ENCODE measurements at regions not wholly inside any gene's neighbourhood (a gene's known extent, or its start where the extent isn't known, plus 50 kb on each side); places are given as distances from the start of the nearest gene placed in this dataset.

DNA sequence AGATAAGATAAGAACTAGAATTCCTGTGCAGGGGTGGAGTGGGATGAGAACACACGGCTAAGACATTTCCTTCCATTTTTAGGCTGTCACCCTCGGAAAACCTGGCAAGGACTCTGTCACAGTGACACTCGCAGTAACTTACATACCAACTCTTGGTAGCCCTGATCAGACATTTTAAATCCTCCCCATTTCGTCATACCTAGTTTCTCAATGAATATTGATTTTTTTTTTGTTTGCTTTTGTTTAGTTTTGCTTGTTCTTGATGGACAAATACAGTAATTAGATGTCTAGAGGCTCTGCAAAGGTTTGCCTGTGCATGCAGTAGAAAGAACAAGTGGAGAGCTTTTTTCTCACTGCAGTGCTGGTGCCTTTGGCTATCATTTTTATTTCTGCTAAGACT, 213.0 kb upstream of the FAM83B start:
- Histone ChIP-seq H3K27me3 (ENCODE audit: control insufficient read depth, insufficient read depth) (no peaks in the 10 kb centered on the region), H3K9me3 (ENCODE audit: control insufficient read depth, low read length) (no peaks in the 10 kb centered on the region), H3K4me3 (ENCODE audit: low read length) (no peak overlapping the region), H3K4me1 (ENCODE audit: control insufficient read depth, insufficient read depth, low read length) (no peaks in the 10 kb centered on the region), H3K27ac (ENCODE audit: low read length) (no peak overlapping the region)
- 43% methylated on average over 4 of the region's 4 CpGs for WGBS
- intact Hi-C loops (cut with DNase I) = no loop called here
- no peak for ATAC-seq
- no peak for DNase-seq

DNA sequence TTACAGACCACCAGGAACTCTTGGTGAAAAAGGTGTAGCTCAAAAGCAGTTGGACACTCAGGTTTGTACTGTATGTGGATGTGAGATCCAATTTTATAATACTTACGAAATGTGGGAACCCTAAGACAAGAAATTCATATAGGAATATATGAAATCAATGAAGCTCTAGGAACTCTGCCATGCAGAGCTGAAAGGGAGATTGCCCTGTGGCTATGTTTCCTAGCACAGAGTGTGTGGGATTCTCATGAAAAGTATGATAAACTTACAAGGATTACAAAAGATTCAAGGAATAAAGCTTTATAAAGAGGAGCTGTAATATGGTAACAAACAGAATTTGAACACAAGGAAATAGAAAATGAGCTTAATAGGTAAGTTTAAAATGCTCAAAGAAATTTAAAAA, 205.7 kb upstream of the FAM83B start:
- Histone ChIP-seq H3K9me3 (ENCODE audit: control insufficient read depth, low read length) (no peaks in the 10 kb centered on the region), H3K4me3 (ENCODE audit: low read length) (no peak overlapping the region), H3K4me1 (ENCODE audit: control insufficient read depth, insufficient read depth, low read length) (no peaks in the 10 kb centered on the region), H3K27me3 (ENCODE audit: control insufficient read depth, insufficient read depth) (no peaks in the 10 kb centered on the region), H3K27ac (ENCODE audit: low read length) (no peak overlapping the region)
- intact Hi-C loops (cut with DNase I) = no loop called here
- WGBS = 77% methylated on average over 1 of the region's 1 CpG
- DNase-seq (no peak), ATAC-seq (no peak)

DNA sequence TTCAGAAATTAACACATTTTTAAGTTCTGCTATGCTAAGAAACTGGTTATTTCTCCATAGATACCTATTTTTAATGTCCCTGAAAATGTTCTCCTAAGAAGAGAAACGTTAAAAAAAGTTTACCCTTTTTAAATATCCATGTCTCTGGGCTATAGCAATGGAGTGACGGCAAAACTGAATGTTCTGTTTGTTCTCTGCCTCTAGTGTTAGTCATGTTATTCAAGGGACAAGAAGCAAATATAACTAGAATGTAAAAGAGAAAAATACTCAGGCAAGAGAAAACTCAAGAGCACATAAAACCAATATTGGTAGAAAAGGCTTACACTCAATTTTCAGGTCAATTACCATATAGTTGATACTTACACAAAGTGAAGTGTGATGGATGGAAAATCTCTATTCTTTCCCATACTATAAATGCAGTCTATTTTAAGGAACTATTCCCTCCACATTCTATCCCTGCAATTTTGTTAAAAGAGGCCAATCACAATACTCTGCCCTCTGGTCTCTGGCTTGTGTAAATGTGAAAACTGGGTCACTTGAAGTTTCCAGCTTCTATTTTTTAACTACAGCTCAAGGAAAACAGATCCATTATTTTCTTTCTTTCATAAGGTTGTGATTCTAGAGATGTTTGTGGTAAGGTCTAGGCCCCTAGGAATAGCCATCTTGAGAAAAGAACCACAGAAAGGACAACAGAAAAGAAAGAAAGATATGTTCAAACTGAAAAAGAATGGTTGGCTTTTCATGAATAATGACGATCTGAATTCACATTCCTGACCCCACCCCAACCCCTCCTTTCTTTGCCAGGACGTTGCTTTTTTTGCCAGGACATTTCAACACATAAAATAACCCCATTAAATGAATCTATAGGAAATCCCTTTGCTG, 200.3 kb upstream of the FAM83B start:
- no peaks in the 10 kb centered on the region for H3K9me3 ChIP-seq (ENCODE audit: control insufficient read depth, low read length)
- no peak overlapping the region for H3K4me3 ChIP-seq (ENCODE audit: low read length)
- H3K27me3 ChIP-seq (ENCODE audit: control insufficient read depth, insufficient read depth) = no peaks in the 10 kb centered on the region
- no peak for ATAC-seq
- intact Hi-C loops (cut with DNase I) = no loop called here
- DNase-seq = no peak
- no peak overlapping the region for H3K27ac ChIP-seq (ENCODE audit: low read length)
- WGBS = 43% methylated on average over 4 of the region's 4 CpGs
- no peaks in the 10 kb centered on the region for H3K4me1 ChIP-seq (ENCODE audit: control insufficient read depth, insufficient read depth, low read length)

DNA sequence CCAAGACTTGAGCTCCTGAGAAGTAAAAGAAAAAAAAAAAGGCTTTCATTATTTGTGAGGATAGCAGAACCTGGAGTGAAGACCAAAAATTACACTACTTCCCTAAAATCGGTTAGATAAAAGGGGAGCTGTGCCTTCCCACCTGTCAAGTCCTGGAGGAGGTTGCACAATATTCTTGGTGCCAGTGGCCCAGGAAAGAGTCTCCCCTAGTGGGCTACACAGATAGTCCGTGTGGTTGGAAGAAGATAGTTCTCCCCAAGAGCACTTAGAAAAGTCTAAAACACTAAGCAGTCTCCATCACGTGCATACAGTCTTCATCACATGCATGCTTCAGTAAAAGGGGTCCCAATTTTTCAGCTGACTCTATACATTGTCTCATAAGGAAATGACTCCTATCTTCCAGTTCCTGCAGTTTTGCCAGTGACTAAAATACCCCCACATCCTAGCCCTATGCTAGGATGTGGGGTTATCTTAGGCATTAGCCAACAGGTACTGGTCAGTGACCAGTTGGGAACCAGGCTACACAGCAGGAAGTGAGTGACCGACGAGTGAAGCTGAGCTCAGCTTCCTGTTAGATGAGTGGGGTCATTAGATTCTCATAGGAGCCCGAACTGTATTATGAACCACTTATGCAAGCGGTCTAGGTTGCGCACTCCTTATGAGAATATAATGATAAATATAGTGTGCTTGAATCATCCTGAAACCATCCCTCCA, 199.5 kb upstream of the FAM83B start:
- intact Hi-C loops (cut with DNase I) = no loop called here
- H3K27me3 ChIP-seq (ENCODE audit: control insufficient read depth, insufficient read depth) = no peaks in the 10 kb centered on the region
- 68% methylated on average over 8 of the region's 8 CpGs for WGBS
- DNase-seq (no peak), ATAC-seq (no peak)
- H3K4me1 ChIP-seq (ENCODE audit: control insufficient read depth, insufficient read depth, low read length) = no peaks in the 10 kb centered on the region
- no peak overlapping the region for H3K27ac ChIP-seq (ENCODE audit: low read length)
- no peaks in the 10 kb centered on the region for H3K9me3 ChIP-seq (ENCODE audit: control insufficient read depth, low read length)
- H3K4me3 ChIP-seq (ENCODE audit: low read length) = no peak overlapping the region

DNA sequence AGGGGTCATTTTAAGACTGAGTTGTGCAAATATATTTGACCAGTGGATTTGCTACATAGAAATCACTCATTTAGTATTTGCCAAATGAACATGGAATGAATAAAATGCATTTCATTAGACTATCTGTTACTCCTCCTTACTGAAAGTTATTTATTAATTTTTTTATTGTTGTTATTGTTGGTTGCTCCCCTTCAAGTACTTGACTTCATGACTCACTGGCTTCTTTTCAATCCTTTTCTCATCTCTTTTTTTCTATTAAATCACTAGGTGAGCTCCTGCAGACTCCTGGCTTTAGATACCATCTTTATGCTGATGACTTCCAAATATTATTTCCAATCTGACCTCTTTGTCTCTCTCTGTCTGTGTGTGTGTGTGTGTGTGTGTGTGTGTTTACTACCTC, 192.2 kb upstream of the FAM83B start:
- H3K9me3 ChIP-seq (ENCODE audit: control insufficient read depth, low read length) = no peaks in the 10 kb centered on the region

DNA sequence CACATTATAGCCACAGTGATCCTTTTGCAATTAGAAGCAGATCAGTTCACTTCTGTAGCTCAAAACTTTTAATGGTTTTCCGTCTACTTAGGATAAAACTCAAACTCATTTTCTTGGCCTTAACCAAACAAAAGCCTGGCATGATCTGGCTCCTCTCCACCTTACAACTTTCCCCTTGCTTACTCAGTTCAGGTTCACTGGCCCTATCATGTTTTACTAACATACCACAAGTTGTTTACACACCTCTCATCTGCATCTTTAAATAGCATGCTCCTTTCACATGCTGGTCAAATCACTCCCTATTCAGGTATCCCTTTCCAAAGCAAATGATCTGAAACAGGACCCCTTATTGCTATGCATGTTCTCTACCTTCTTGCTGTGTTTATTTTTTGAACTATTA, 191.4 kb upstream of the FAM83B start:
- ATAC-seq = no peak
- no peak for DNase-seq
- Histone ChIP-seq H3K27ac (ENCODE audit: low read length) (no peak overlapping the region), H3K4me3 (ENCODE audit: low read length) (no peak overlapping the region), H3K27me3 (ENCODE audit: control insufficient read depth, insufficient read depth) (no peaks in the 10 kb centered on the region), H3K4me1 (ENCODE audit: control insufficient read depth, insufficient read depth, low read length) (no peaks in the 10 kb centered on the region), H3K9me3 (ENCODE audit: control insufficient read depth, low read length) (no peaks in the 10 kb centered on the region)
- intact Hi-C loops (cut with DNase I) = no loop called here
- WGBS = 92% methylated on average over 1 of the region's 1 CpG

More for the DNA sequence above, 192.2 kb upstream of the FAM83B start:
- H3K4me3 ChIP-seq (ENCODE audit: low read length) = no peak overlapping the region
- no peak for ATAC-seq
- intact Hi-C loops (cut with DNase I) = no loop called here
- H3K27ac ChIP-seq (ENCODE audit: low read length) = no peak overlapping the region
- H3K27me3 ChIP-seq (ENCODE audit: control insufficient read depth, insufficient read depth) = no peaks in the 10 kb centered on the region
- H3K4me1 ChIP-seq (ENCODE audit: control insufficient read depth, insufficient read depth, low read length) = no peaks in the 10 kb centered on the region
- DNase-seq = no peak

DNA sequence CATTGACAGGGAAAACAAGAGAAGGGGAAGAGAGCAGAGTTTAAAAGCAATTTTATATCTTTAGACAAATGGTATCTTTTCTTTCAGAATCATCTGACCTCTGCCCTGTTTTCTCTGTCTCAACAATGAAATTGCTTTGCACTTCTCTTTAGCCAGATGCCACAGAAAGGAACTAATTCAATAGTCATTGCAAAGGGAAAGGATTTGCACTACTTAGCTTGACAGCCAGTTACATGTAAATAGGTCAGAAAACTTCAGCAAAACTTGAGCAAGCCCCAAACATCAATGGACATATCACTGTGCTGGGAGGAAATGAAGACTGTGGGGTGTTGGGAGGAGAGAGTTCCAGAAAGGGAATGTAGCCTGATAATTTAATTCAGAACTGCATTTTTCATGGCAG, 181.3 kb upstream of the FAM83B start:
- H3K9me3 ChIP-seq (ENCODE audit: control insufficient read depth, low read length) = no peaks in the 10 kb centered on the region
- H3K4me1 ChIP-seq (ENCODE audit: control insufficient read depth, insufficient read depth, low read length) = no peaks in the 10 kb centered on the region
- intact Hi-C loops (cut with DNase I) = no loop called here
- no peak overlapping the region for H3K4me3 ChIP-seq (ENCODE audit: low read length)
- ATAC-seq (no peak), DNase-seq (no peak)
- no peaks in the 10 kb centered on the region for H3K27me3 ChIP-seq (ENCODE audit: control insufficient read depth, insufficient read depth)
- H3K27ac ChIP-seq (ENCODE audit: low read length) = no peak overlapping the region

DNA sequence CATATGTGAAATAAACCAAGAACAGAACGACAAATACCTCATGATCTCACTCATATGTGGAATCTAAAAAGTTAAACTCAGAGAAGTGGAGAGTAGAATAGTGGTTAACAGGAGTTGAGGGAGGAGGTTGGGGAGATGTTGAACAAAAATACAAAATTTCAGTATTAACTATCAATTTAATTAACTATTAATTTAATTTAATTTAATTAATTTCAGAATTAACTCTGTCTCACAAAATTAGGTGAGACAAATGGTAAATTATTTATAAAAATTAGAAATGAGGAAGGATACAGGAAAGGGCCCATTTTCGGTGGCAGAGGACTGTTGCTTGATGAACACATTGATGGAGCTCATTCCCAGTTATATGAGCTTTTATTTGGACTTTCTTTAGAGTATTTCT, 166.0 kb upstream of the FAM83B start:
- H3K27ac ChIP-seq (ENCODE audit: low read length) = no peak overlapping the region
- no peak overlapping the region for H3K4me3 ChIP-seq (ENCODE audit: low read length)
- 79% methylated on average over 2 of the region's 2 CpGs for WGBS
- ATAC-seq = no peak
- no peaks in the 10 kb centered on the region for H3K27me3 ChIP-seq (ENCODE audit: control insufficient read depth, insufficient read depth)
- no peak for DNase-seq
- H3K9me3 ChIP-seq (ENCODE audit: control insufficient read depth, low read length) = no peaks in the 10 kb centered on the region
- intact Hi-C loops (cut with DNase I) = no loop called here
- H3K4me1 ChIP-seq (ENCODE audit: control insufficient read depth, insufficient read depth, low read length) = no peaks in the 10 kb centered on the region

DNA sequence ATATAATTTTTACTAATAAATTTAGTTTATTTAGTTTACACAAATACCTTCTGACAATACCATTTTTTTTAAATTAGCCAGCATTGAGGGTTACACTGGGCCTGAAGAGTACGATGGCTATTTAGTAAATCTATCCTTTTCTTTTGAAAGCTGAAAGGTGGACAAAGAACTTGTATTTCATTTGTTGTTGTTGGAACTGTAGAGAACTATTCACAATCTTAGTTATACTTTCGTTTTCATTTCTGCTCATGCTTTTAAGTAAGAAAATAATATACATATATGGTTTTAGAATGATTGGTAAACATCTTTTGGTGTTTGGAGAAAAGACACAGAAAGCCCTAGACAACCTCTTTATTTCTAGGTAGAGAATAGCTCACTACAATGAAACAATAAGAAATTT, 165.3 kb upstream of the FAM83B start:
- Histone ChIP-seq H3K27ac (ENCODE audit: low read length) (no peak overlapping the region), H3K4me3 (ENCODE audit: low read length) (no peak overlapping the region), H3K27me3 (ENCODE audit: control insufficient read depth, insufficient read depth) (no peaks in the 10 kb centered on the region), H3K9me3 (ENCODE audit: control insufficient read depth, low read length) (no peaks in the 10 kb centered on the region), H3K4me1 (ENCODE audit: control insufficient read depth, insufficient read depth, low read length) (no peaks in the 10 kb centered on the region)
- WGBS = 82% methylated on average over 2 of the region's 2 CpGs
- intact Hi-C loops (cut with DNase I) = no loop called here
- ATAC-seq = no peak
- DNase-seq = no peak

DNA sequence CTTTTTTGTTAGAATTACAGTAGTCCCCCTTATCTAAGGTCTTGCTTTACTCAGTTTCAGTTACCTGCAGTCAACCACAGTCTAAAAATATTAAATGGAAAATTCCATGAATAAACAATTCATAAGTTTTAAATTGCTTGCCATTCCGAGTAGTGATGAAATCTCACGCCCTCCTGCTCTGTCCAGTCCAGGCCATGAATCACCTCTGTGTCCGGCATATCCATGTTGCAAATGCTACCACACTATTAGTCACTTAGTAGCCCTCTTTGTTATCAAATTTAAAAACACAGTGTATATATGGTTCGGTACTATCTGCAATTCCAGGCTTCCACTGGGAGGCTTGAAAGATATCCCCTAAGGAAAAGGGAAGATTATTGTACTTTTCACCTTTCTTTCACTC, 164.6 kb upstream of the FAM83B start:
- Histone ChIP-seq H3K27ac (ENCODE audit: low read length) (no peak overlapping the region), H3K4me1 (ENCODE audit: control insufficient read depth, insufficient read depth, low read length) (no peaks in the 10 kb centered on the region), H3K9me3 (ENCODE audit: control insufficient read depth, low read length) (no peaks in the 10 kb centered on the region), H3K27me3 (ENCODE audit: control insufficient read depth, insufficient read depth) (no peaks in the 10 kb centered on the region), H3K4me3 (ENCODE audit: low read length) (no peak overlapping the region)
- no peak for DNase-seq
- 86% methylated on average over 4 of the region's 4 CpGs for WGBS
- intact Hi-C loops (cut with DNase I) = no loop called here
- ATAC-seq = no peak

DNA sequence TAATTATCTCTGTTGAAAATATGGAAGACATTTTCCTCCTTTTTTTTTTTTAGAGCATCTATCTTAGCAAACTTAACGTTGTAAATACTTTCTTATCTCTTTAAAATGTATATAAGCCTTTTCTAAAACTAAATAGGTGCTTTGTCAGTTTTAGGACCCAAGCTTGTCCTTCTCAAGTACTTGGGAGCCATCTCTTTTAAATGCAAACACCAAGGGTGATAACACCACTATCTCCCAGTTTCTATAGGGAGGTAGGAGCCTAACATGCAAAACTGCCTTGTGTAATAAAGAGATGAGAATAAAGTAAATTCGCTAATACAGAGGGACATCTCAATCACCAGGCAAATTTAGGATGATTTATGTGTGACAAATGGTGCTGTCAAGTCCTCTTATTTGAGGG, 157.0 kb upstream of the FAM83B start:
- DNase-seq (no peak), ATAC-seq (no peak)
- 44% methylated on average over 2 of the region's 2 CpGs for WGBS
- H3K9me3 ChIP-seq (ENCODE audit: control insufficient read depth, low read length) = no peaks in the 10 kb centered on the region
- H3K4me1 ChIP-seq (ENCODE audit: control insufficient read depth, insufficient read depth, low read length) = no peaks in the 10 kb centered on the region
- no peak overlapping the region for H3K4me3 ChIP-seq (ENCODE audit: low read length)
- no peak overlapping the region for H3K27ac ChIP-seq (ENCODE audit: low read length)
- intact Hi-C loops (cut with DNase I) = no loop called here
- no peaks in the 10 kb centered on the region for H3K27me3 ChIP-seq (ENCODE audit: control insufficient read depth, insufficient read depth)
